Left lung (tissue), 4 donors: ENCODE measurements at regions not wholly inside any gene's neighbourhood (a gene's known extent, or its start where the extent isn't known, plus 50 kb on each side); places are given as distances from the start of the nearest gene placed in this dataset.
"Not testable (repeated sequence)": the region's sequence is repeated elsewhere in the genome, so short reads cannot be mapped to it uniquely, and the experiment has no call there.

Experiments used
- ATAC-seq: fragments of 200-7000 bp; cut with Tn5 transposase; one replicate; pipeline ENCODE4 v1.9.1; 2020; ENCODE audit warnings: moderate library complexity
- DNase-seq, 4 donors: peaks; one replicate each; pipeline ENCODE4 v3.0.0-alpha.2; 2013 to 2020
- H3K27ac ChIP-seq, 2 donors: fragments of 200-600 bp; sonication (generic) in 1 of 2; one replicate each; pipeline versions ENCODE4 v1.5.0 to v1.8.0; 2020 to 2021
- H3K27me3 ChIP-seq, 2 donors: fragments of 200-600 bp; sonication (generic) in 1 of 2; one replicate each; pipeline versions ENCODE4 v1.5.0 to v1.8.0; 2020 to 2021
- H3K36me3 ChIP-seq, 2 donors: fragments of 200-600 bp; sonication (generic) in 1 of 2; one replicate each; pipeline versions ENCODE4 v1.5.0 to v1.8.0; 2020 to 2021
- H3K4me1 ChIP-seq, 2 donors: fragments of 200-600 bp; one replicate each; pipeline ENCODE4 v1.8.0; 2021
- H3K4me3 ChIP-seq, 2 donors: fragments of 200-600 bp; sonication (generic) in 1 of 2; one replicate each; pipeline versions ENCODE4 v1.5.0 to v1.8.0; 2020 to 2021; ENCODE audit warnings: mild to moderate bottlenecking in 1 of 2
- H3K9me3 ChIP-seq, 2 donors: fragments of 200-600 bp; sonication (generic) in 1 of 2; one replicate each; pipeline versions ENCODE4 v1.5.0 to v1.8.0; 2020 to 2021
- CTCF ChIP-seq, 2 donors: fragments of 200-600 bp; sonication (generic) in 1 of 2; IDR thresholded peaks; one replicate each; pipeline versions ENCODE4 v1.5.0 to v1.8.0; 2021; ENCODE audit warnings: antibody characterized with exemption in 2 of 2
- intact Hi-C, 2 donors: fragments of 100-400 bp; cut with DNase I; formaldehyde crosslinking; loops; one replicate each; pipeline versions ENCODE4 v1.11.2 to v1.14.2; 2022
- donor health status: DM: no; HTN: yes; CAD: no.
- donor health status: DM: no; HTN: no; CAD: no.

- no peak for ATAC-seq
- H3K36me3 ChIP-seq: no peaks in the 10 kb centered on the region
- H3K9me3 ChIP-seq: peaks cover 0 to 4% of the 10 kb centered on the region in 2 donors
- H3K4me3 ChIP-seq: no peak overlapping the region
- no peak for DNase-seq
- intact Hi-C loops: no loop called here
- no peak for TF ChIP-seq CTCF (IDR thresholded peaks at IDR 0.05)
- H3K27me3 ChIP-seq: no peaks in the 10 kb centered on the region
- H3K4me1 ChIP-seq: no peaks in the 10 kb centered on the region
- H3K27ac ChIP-seq: no peak overlapping the region
Measured at GRCh38 chr5:152593388-152593787, 188.3 kb upstream of the NMUR2 start.

DNA sequence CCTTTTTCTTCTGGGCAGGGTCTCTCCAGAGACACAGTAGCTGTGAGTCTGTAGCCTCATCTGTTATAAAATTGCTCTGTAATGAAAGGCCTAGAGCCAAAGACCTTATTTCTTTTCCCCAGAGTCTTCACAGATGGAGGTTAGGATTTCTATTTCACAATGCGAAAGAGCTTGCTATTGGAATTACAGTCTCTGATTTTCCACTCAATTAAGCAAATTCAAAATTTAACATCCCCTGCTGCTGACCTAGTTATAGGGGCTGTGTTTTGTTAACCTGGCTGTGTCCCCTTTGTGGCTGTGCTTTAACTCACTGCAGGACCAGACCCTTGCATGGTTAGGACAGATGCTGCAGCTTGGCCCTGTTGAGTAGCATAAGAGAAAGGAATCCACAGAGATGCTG, 190.3 kb upstream of the NMUR2 start:
- Histone ChIP-seq H3K36me3 (no peaks in the 10 kb centered on the region), H3K27ac (no peak overlapping the region), H3K27me3 (no peaks in the 10 kb centered on the region), H3K4me1 (no peaks in the 10 kb centered on the region), H3K4me3 (no peak overlapping the region), H3K9me3 (no peaks in the 10 kb centered on the region)
- no peak for TF ChIP-seq CTCF (IDR thresholded peaks at IDR 0.05)
- no peak for DNase-seq
- intact Hi-C loops: no loop called here
- ATAC-seq: no peak

DNA sequence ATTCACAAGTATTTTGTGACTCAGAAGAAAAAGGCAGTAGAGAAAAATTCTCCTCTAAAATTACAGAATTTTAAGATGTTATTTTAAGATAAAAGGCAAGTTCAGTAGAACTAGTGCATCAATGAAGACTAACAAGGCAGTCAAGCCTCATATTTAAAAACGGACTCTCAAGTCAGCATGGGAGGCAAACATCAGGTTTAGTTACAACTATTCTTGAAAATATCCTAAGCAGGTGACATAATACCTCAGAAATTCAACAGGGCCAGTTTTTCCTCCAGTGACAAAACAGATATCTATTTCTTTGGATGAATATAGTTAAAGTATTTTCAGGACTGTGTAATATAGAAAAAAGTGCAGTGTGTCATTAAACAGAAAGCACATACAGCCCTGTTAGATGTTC, 194.0 kb upstream of the NMUR2 start:
- DNase-seq: no peak
- Histone ChIP-seq H3K9me3 (no peaks in the 10 kb centered on the region), H3K4me1 (no peaks in the 10 kb centered on the region), H3K36me3 (no peaks in the 10 kb centered on the region), H3K4me3 (no peak overlapping the region), H3K27me3 (no peaks in the 10 kb centered on the region), H3K27ac (no peak overlapping the region)
- ATAC-seq: no peak
- intact Hi-C loops: no loop called here
- no peak for TF ChIP-seq CTCF (IDR thresholded peaks at IDR 0.05)

DNA sequence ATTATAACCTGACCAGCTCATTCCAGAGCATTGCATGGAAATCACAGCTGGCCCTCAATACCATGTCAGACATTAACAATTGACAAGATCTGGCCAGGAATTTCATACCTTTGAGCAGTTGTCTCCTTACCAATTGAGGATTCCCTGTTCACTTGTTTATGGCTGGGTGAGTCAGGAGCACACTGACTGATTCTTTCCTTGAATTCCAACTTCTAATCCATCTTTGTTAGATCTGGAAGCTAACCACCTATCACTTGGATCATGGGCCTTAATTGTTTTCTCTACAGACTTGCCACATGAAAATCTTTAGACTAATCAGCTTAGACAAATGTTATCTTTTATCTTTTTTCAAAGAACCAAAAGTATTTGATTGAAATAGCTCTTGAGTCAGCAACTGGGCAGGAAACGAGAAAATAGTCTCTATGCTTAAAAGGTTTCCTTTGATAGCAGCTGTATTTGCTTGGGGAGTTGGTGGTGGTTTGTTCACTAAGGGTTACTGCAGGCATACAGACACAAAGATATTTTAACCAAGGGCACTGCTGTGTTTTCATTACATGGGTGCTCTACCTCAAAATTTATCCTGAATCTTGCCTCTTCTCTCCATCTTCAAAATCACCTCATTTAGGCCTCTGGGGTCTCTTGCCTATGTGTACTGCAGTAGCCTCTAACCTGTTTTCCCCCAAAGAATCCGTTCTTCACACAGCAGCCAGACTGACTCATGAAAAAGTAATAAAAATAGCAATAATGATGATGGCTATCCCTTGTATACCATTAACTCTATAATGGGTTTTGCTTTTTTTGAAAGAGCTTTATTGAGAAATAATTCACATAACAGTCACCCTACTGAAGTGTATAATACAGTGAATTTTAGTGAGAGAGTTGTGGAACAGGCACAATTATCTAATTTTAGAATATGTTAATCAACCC, 197.0 kb upstream of the NMUR2 start:
- DNase-seq: no peak
- Histone ChIP-seq H3K36me3 (no peaks in the 10 kb centered on the region), H3K4me1 (no peaks in the 10 kb centered on the region), H3K4me3 (no peak overlapping the region), H3K27ac (no peak overlapping the region), H3K27me3 (no peaks in the 10 kb centered on the region), H3K9me3 (no peaks in the 10 kb centered on the region)
- no peak for TF ChIP-seq CTCF (IDR thresholded peaks at IDR 0.05)
- ATAC-seq: no peak
- intact Hi-C loops: no loop called here

DNA sequence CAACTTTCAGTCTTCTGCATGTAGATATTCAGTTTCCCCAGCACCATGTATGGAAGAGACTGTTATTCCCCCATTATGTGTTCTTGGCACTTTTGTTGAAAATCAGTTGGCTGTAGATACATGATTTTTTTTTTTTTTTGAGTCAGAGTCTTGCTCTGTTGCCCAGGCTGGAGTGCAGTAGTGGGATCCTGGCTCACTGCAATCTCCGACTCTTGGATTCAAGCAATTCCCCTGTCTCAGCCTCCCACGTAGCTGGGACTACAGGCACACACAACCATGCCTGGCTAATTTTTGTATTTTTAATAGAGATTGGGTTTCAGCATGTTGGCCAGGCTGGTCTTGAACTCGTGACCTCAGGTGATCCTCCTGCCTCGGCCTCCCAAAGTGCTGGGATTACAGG, 201.0 kb upstream of the NMUR2 start:
- H3K9me3 ChIP-seq, DNase-seq, ATAC-seq, H3K36me3 ChIP-seq, H3K27me3 ChIP-seq, H3K4me1 ChIP-seq, H3K27ac ChIP-seq, H3K4me3 ChIP-seq, intact Hi-C loops: not testable (repeated sequence)
